H54 (cell line): ENCODE measurements at regions not wholly inside any gene's neighbourhood (a gene's known extent, or its start where the extent isn't known, plus 50 kb on each side); places are given as distances from the start of the nearest gene placed in this dataset.
"Not testable (repeated sequence)": the region's sequence is repeated elsewhere in the genome, so short reads cannot be mapped to it uniquely, and the experiment has no call there.

Experiments
- DNase-seq: peaks from one replicate; pipeline ENCODE4 v3.0.0; 2011; ENCODE audit warnings: low spot score, mixed read lengths; ENCODE audit not compliant: insufficient read length
- FAIRE-seq: peaks from 3 replicates; lab custom pipeline; 2011; peaks lifted over from hg19 to GRCh38; lab: Jason Lieb, UNC
- POLR2A ChIP-seq: IDR thresholded peaks from 2 replicates; pipeline ENCODE4 v1.6.1; 2011; ENCODE audit warnings: low read depth, mild to moderate bottlenecking, low read length

DNA sequence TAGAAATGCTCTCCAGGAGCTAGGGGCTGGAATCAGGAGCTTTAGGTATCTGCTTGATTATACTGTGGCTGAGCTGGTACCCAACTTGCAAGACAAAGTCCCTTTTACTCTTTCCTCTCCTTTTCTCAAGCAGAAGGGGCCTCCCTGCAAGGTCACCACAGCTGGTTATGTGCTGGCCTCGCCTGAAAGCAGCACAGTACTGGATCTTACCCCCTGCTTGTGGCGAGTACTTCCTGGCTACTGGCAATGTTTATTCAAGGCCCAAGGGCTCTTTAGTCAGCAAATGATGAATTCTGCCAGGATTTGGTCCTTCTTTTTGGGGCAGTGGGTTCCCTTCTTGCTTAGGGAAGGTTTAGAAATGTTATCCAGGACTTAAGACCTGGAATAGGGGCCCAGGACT lies 234.6 kb downstream of the RAP2B start:
- DNase-seq (no peak), FAIRE-seq (no peak)
- no peak for TF ChIP-seq POLR2A

DNA sequence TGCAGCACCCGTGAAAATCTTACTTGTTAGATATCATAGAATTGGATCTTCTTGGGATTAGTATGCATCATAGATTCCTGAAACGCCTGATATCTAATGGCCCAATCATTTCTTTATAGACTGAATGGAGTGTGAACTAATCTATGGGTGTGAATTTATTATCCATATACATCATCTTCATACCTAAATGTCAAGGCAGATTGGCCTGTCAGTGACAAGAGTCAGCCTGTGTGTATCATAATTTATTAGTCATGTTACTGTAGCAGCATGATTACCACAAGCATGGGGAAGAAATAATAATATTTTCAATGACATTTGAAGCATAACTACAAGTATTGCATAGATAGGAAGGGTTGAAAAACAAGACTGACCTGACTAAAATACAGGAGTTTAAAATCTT lies 235.8 kb downstream of the RAP2B start:
- FAIRE-seq, result no peak
- DNase-seq, result no peak
- TF ChIP-seq POLR2A, result no peak

DNA sequence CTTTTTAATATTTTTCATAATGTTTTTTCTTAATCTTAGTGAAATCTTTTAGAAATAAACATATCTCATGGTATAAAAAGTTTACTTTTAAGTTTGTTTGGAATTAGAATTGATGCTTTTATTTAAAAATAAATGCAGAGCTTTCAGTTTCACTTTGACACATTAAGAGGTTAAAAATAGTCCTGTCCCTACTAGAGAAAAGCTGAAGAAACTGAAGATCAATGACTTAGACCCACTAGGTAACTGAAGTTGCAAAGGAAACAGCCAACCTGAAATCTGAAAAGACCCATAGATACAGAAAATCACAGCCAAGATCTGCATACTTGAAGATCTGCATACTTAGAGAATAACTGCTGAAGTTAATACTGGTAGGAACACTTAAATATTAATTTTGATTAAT lies 237.6 kb downstream of the RAP2B start:
- DNase-seq, result no peak
- TF ChIP-seq POLR2A, result no peak
- FAIRE-seq, result no peak

DNA sequence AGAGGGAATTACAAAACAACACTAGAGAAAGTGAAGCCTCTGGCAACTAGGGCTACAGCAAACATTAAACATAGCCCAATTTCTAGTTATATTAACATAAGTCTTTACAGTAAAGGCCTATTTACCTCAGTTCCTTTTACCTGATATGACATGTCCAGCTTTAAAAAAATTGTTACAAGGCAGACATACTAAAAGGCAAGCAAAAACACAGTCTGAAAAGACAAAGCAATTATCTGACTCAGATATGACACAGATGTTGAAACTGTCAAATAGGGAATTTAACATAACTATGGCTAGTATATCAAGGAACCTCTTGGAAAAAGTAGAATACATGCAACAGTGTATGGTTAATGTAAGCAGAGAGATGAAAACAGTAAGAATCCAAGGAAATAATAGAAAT lies 238.6 kb downstream of the RAP2B start:
- TF ChIP-seq POLR2A, result no peak
- FAIRE-seq (no peak), DNase-seq (no peak)

DNA sequence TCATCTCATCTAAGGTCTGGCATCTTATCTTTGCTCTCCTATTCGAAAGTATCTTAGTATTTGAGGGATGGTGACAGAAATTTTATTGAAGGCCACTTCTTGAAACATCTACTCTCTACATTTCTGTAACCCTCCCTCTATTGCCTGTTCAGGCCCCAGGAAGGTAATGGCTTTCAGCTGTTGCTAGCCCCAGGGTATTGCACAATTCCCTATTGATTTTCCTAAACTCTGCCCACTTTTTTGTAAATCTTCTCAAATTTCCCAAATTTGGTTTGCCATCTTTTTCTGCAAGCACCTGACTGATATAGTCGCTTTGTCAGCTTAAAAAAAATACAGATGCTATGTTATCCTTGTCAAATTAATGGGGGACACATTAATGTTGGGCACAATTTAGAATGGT lies 242.1 kb downstream of the RAP2B start:
- DNase-seq (no peak), FAIRE-seq (no peak)
- no peak for TF ChIP-seq POLR2A

DNA sequence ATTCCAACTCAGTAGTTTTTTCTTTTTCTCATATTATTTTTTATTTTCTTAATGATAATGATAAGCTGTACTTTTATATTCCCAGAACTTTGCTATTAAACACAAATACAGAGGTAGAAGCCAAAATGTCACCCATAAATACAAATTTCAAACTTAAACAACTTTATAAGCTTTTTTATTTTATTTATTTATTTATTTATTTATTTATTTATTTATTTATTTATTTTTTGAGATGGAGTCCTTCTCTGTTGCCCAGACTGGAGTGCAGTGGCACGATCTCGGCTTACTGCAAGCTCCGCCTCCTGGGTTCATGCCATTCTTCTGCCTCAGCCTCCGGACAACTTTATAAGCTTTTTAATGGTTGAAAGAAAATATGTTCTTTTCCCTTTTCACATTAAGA lies 243.3 kb downstream of the RAP2B start:
- not testable (repeated sequence) for DNase-seq, FAIRE-seq

DNA sequence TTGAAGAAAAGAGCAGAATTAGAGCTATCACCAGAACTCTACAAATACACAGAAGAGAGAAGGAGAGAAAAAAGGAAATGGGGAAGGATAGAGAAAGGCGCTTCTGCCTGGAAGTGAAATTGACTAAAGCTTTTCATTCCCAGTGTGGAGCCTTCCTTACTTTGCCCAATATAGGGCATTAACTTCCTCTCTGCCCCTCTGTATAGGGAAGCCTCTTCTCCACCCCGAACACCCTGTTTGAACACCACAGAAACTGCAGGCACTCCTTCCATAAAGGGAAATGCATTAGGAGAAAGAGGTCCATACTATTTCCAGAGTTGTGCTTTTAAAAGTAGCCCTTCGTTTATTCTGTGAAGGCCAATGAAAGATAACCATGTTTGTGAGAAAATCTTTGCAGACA lies 248.5 kb downstream of the RAP2B start:
- FAIRE-seq (no peak), DNase-seq (no peak)
- TF ChIP-seq POLR2A, result no peak

DNA sequence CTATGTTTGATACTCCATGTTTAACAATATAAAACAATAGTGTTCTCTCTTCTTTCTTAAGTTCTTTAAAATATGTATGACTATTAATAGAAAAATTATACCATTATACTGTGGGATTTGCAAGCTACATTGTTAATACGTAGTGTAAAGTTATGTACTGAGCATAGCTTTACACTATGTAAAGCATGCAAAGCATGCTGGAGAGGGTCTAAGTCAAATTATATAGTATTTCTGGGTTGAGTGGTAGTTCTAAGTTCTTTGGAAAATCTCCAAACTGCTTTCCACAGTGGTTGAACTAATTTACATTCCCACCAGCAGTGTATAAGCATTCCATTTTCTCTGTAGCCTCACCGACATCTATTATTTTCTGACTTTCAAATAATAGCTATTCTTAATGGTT lies 253.0 kb downstream of the RAP2B start:
- no peak for TF ChIP-seq POLR2A
- DNase-seq, result no peak
- no peak for FAIRE-seq

DNA sequence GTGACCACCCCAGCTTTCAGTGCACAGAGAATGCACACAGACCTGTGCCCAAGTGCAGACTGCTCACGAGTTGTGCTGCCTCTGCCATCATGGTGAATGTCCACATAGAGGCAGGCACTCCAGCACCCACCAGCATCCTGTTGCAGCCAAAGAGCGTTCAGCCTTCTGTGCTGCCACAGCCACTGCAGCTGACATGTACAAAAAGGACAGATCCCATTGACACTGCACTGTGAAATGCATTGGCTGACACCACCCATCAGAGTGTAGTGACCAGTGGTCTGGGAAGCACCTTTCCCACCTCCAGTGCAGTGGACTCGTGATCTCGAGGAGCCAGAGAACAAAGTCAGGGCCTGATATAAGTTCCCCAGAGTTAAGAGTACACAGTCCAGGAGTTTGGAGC lies 260.3 kb downstream of the RAP2B start:
- TF ChIP-seq POLR2A, result no peak
- DNase-seq, result no peak
- FAIRE-seq, result no peak

DNA sequence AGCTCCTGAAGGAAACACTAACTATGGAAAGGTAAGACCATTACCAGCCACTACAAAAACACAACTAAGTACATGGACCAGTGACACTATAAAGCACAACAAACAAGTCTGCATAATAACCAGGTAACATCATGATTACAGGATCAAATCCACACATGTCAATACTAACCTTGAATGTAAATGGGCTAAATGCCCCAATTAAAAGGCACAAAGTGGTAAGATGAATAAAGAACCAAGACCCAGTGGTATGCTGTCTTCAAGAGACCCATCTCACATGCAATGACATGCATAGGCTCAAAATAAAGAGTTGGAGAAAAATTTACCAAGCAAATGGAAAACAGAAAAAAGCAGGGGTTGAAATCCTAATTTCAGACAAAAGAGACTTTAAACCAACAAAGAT lies 261.8 kb downstream of the RAP2B start:
- DNase-seq, FAIRE-seq: not testable (repeated sequence)

DNA sequence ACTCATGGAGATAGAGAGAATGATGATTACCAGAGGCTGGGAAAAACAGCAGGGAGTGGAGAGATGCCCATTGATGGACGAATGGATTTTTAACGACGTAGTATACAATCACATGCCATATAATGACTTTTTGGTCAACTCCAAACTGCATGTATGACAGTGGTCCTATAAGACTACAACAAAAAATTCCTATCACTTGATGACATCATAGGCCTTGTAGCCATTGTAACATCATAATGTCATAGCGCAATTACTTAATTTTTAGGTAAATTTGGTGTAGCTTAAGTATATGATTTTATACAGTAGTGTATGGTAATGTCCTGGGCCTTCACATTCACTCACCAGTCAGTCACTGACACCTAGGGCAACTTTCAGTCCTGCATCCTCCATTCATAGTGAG lies 264.3 kb downstream of the RAP2B start:
- DNase-seq, result no peak
- no peak for TF ChIP-seq POLR2A

DNA sequence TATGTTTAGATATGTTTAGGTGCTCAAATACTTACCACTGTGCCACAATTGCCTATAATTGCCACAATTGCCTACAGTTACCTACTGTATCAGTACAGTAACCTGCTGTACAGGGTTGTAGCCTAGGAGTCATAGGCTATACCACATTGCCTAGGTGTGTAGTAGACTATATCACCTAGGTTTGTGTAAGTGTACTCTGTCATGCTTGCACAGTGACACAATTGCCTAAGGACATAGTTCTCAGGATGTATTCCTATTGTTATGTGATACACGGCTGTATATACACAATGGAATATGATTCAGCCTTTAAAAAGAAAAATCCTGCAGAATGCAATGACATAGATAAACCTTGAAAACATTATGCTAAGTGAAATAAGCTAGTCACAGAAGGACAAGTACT lies 264.8 kb downstream of the RAP2B start:
- no peak for TF ChIP-seq POLR2A
- FAIRE-seq, result no peak

More for the DNA sequence above, 264.3 kb downstream of the RAP2B start:
- FAIRE-seq, result no peak

DNA sequence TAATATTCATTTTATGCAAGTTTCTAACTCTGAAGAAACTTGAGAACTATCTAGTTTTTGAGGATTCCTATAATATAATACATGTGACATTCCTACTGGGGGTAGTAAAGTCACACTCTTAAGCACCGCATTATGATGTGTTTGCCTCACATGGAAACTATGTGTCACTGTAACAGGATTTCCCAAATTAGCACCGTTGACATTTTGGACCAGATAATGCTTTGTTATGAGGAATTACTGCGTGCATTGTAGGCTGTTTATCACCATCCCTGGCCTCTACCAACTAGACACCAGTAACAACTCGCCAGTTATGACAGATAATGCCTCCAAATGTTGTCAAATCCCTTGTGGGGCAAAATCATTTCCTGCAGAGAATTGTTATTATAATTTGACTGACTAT lies 267.8 kb downstream of the RAP2B start:
- DNase-seq (no peak), FAIRE-seq (no peak)
- no peak for TF ChIP-seq POLR2A

More for the DNA sequence above, 264.8 kb downstream of the RAP2B start:
- no peak for DNase-seq

DNA sequence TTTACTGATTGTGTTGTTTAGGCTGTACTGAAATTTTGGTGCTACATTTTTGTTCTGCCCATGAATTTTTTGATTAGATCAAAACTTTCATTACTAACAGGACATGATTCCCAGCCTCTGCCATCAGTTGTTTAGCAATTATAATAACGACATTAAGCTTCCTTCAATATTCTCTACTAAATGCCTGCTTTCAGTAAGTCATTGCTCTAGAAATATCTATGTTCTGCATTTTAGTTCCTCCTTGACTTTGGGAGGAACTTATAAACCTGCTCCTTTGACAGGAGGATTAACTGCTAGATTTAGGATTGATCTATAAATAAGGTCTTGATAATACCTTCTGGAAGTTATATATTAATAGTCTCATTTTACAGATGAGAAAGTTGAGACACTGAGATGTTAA lies 269.1 kb downstream of the RAP2B start:
- TF ChIP-seq POLR2A, result no peak
- no peak for FAIRE-seq
- no peak for DNase-seq

DNA sequence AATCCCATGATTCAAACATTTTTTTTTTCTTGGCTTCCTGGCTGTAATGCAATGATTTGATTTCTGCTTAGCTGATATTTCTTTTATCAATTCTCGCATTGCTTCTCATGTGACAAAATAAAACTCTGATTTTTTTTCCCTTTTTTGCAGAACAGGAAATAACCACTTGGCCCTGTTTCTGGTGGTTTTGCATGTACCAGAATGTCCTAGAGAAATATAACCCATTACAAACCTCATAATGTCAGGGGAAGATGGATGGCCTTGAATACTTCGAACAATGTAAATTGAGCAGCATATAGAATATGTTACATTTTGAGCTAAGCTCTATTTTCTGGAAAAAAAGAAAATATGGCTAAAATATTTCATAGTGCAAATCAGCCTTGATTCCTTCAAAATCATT lies 275.6 kb downstream of the RAP2B start:
- FAIRE-seq, result no peak
- TF ChIP-seq POLR2A, result no peak
- no peak for DNase-seq

DNA sequence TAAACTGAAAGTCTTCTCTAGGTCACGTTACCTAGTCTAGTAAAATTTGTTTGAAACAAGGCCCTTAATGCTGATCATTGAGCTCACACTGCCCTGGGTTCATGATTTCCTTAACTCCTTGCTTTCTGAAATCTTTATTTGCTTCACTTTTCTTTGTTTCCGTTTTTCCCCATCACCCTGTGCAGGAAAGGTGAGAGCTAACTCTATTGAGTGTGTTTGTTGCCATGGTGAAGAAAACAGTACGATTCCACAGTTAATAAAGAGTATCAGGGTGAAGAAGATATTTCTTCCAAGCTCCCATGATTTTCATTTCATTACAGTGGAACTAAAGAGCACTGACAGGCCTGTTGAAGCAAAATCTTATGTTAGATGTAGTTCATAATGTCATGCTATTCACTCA lies 276.2 kb downstream of the RAP2B start:
- FAIRE-seq, result no peak
- no peak for TF ChIP-seq POLR2A
- DNase-seq, result no peak
